HG03378 (cell line): ENCODE measurements at regions not wholly inside any gene's neighbourhood (a gene's known extent, or its start where the extent isn't known, plus 50 kb on each side); places are given as distances from the start of the nearest gene placed in this dataset.

Experiments
- ATAC-seq: cut with Tn5 transposase; IDR thresholded peaks from one replicate; pipeline ENCODE4 v1.9.1; 2021; ENCODE audit warnings: mild to moderate bottlenecking, moderate library complexity; ENCODE audit not compliant: unreplicated experiment

GRCh38 chr6:54056105-54056504 lies 55.1 kb upstream of the MLIP start:
- ATAC-seq: no peak

- no peak for ATAC-seq
Measured at GRCh38 chr6:54057058-54057457, 54.2 kb upstream of the MLIP start.

GRCh38 chr6:54058236-54058635 lies 53.0 kb upstream of the MLIP start:
- no peak for ATAC-seq

- no peak for ATAC-seq
Measured at GRCh38 chr6:54059683-54060082, 51.6 kb upstream of the MLIP start.

- ATAC-seq: no peak
Measured at GRCh38 chr6:54060286-54060685, 51.0 kb upstream of the MLIP start.
